Naive thymus-derived CD8-positive, alpha-beta T cell (primary cell): ENCODE measurements at regions not wholly inside any gene's neighbourhood (a gene's known extent, or its start where the extent isn't known, plus 50 kb on each side); places are given as distances from the start of the nearest gene placed in this dataset.

Experiments used
- ATAC-seq, 2 donors: fragments of 150-1000 bp; cut with Tn5 transposase in 1 of 2; sonication (Bioruptor Pico), chemical (Tn5 transposase) in 1 of 2; 1 replicate in 1 of 2; 2 replicates in 1 of 2; pipeline ENCODE4 v1.10.0; 2021; ENCODE audit warnings: mild to moderate bottlenecking in 2 of 2, moderate library complexity in 2 of 2
- POLR2A ChIA-PET: fragments of 350-600 bp; sonication (Branson Sonifier 250); formaldehyde crosslinking; loops from one replicate; lab custom pipeline; 2021; ENCODE audit warnings: antibody characterized with exemption; lab: Charles Lee
- DNase-seq, 10 donors: peaks; one replicate each; pipeline versions ENCODE4 v3.0.0 to v3.0.0-alpha.2; 2020 to 2022
- H3K27ac Mint-ChIP-seq, 10 donors: one replicate each; pipeline ENCODE4 v1.8.0; 2020 to 2022; ENCODE audit warnings: mild to moderate bottlenecking in 10 of 10, mixed read lengths in 10 of 10, moderate library complexity in 4 of 10, inconsistent platforms in 1 of 10
- H3K27me3 Mint-ChIP-seq, 5 donors: one replicate each; pipeline ENCODE4 v1.8.0; 2021 to 2022; ENCODE audit warnings: mixed read lengths in 5 of 5
- H3K36me3 Mint-ChIP-seq, 3 donors: one replicate each; pipeline ENCODE4 v1.8.0; 2020 to 2022; ENCODE audit warnings: mixed read lengths in 3 of 3, mild to moderate bottlenecking in 2 of 3, inconsistent platforms in 1 of 3
- H3K4me1 Mint-ChIP-seq, 4 donors: one replicate each; pipeline ENCODE4 v1.8.0; 2021 to 2022; ENCODE audit warnings: mixed read lengths in 4 of 4
- H3K4me3 Mint-ChIP-seq, 10 donors: one replicate each; pipeline ENCODE4 v1.8.0; 2020 to 2022; ENCODE audit warnings: mild to moderate bottlenecking in 10 of 10, mixed read lengths in 10 of 10, moderate library complexity in 6 of 10, inconsistent platforms in 1 of 10
- H3K9me3 Mint-ChIP-seq, 9 donors: one replicate each; pipeline ENCODE4 v1.8.0; 2020 to 2022; ENCODE audit warnings: mixed read lengths in 9 of 9, mild to moderate bottlenecking in 3 of 9, inconsistent platforms in 1 of 9, moderate library complexity in 1 of 9

DNA sequence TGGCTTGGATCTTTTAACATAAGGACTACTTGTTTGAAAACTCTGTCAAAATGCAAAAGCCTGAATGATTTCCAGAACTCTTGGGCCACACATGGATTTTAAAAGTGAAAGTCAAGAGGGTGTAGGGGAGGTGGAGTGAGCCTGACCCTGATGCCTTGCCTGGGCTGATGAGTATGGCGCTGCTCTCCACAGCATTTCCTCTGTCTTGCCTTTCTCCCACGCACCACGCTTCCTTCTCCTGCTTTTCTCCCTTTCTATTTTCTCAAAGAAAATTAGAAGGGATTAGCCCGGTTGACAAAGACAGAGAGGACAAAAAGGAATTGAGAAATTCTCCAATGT lies 207.0 kb upstream of the CCDC68 start:
- peaks cover 0 to 6% (median 3%) of the 10 kb centered on the region in 5 donors for H3K27me3 Mint-ChIP-seq
- no peak overlapping the region for H3K4me3 Mint-ChIP-seq
- no peak overlapping the region for H3K27ac Mint-ChIP-seq
- no peak for ATAC-seq
- no peaks in the 10 kb centered on the region for H3K36me3 Mint-ChIP-seq
- POLR2A ChIA-PET = no interaction called here
- peaks cover 0 to 20% (median 2%) of the 10 kb centered on the region in 9 donors for H3K9me3 Mint-ChIP-seq
- DNase-seq = no peak
- H3K4me1 Mint-ChIP-seq = no peaks in the 10 kb centered on the region

DNA sequence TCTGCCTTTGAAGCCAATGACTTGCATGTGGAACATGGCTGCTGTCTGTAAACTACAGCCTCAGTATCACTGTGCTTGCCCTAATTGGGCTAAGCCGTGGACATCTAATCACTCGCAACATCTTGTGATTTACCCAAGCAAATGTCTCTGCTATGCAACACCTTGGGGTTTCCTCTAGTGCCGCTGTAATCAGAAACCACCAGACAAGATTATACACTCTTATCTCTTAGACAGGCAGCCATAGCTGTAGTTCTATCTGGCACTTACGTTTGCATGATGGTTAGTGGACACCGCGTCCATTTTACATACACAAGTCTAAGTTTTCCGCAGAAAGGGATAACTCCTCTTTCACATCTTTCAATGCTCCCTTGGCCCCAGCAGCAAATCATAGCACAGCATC lies 204.3 kb upstream of the CCDC68 start:
- no peak for ATAC-seq
- Mint-ChIP-seq H3K36me3 (no peaks in the 10 kb centered on the region), H3K4me3 (no peak overlapping the region), H3K4me1 (no peaks in the 10 kb centered on the region), H3K9me3 (peaks cover 0 to 11% (median 1%) of the 10 kb centered on the region in 9 donors), H3K27ac (no peak overlapping the region), H3K27me3 (peaks cover 0 to 6% (median 3%) of the 10 kb centered on the region in 5 donors)
- POLR2A ChIA-PET = no interaction called here
- no peak for DNase-seq

DNA sequence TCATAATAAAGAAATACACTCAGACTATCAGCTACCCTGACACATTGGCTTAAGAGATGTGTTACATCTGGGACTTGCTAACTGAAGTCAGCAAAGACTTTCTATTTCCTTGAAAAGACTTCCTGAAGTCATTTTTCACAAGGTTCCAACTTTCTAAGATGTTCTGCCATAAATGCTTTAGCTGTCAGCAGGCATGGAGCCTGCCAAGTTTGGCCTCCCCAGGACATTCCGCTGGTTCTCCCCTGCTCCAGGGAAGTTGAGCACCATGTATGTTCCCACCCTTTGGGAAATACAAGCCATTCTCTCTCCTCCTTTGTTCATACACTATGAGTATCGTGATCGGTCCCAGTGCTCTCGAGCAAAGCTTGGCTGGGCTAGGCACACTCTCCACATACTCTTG lies 202.7 kb upstream of the CCDC68 start:
- POLR2A ChIA-PET = no interaction called here
- Mint-ChIP-seq H3K27me3 (peaks cover 0 to 4% (median 3%) of the 10 kb centered on the region in 5 donors), H3K9me3 (peaks cover 0 to 9% (median 1%) of the 10 kb centered on the region in 9 donors), H3K27ac (no peak overlapping the region), H3K4me1 (no peaks in the 10 kb centered on the region), H3K4me3 (no peak overlapping the region), H3K36me3 (no peaks in the 10 kb centered on the region)
- no peak for DNase-seq
- no peak for ATAC-seq

DNA sequence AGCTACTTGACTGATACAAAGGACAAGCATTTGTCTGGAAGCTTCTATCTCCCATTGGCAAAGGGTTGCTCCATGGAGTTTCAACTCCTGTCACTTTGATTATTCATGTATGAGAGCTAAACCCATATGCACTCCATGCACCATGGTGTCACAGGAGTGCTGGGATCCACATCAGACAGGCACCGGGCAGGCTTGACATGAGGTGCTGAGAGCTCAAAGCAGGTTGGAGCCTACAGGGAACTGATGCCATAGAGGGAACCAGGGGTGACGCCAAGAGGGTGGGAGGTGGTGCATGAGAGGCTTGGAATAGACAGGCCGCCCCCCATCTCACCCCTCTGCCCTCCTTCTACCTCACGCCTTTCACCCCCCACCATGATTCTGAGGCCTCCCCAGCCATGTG lies 199.8 kb upstream of the CCDC68 start:
- H3K4me1 Mint-ChIP-seq = no peaks in the 10 kb centered on the region
- peaks cover 0 to 10% (median 3%) of the 10 kb centered on the region in 5 donors for H3K27me3 Mint-ChIP-seq
- peaks cover 0 to 14% (median 1%) of the 10 kb centered on the region in 9 donors for H3K9me3 Mint-ChIP-seq
- H3K36me3 Mint-ChIP-seq = no peaks in the 10 kb centered on the region
- no peak for ATAC-seq
- POLR2A ChIA-PET = no interaction called here
- H3K4me3 Mint-ChIP-seq = no peak overlapping the region
- DNase-seq = no peak
- no peak overlapping the region for H3K27ac Mint-ChIP-seq

DNA sequence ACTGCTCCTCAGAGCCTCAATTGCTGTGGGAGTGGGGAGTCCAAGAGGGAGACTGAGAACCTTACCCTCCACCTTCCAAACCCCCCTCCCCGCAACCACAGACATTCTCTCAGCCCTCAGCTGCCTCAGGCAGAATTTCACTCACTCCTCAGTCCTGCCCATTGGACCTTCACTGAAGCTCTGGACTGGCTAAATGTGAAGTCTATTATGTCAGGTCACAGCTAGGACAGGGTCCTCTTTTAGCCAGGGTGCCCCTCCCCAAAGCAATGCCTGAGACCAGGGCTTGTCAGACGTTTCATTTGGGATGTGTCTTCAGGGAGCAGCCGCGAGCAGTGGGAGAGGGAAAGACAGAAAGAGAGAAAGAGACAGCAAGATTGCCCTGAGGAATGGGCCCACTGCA lies 199.3 kb upstream of the CCDC68 start:
- Mint-ChIP-seq H3K27ac (no peak overlapping the region), H3K27me3 (peaks cover 0 to 10% (median 4%) of the 10 kb centered on the region in 5 donors), H3K9me3 (peaks cover 0 to 14% (median 1%) of the 10 kb centered on the region in 9 donors), H3K36me3 (no peaks in the 10 kb centered on the region), H3K4me1 (no peaks in the 10 kb centered on the region), H3K4me3 (no peak overlapping the region)
- DNase-seq (no peak), ATAC-seq (no peak)
- POLR2A ChIA-PET = no interaction called here

DNA sequence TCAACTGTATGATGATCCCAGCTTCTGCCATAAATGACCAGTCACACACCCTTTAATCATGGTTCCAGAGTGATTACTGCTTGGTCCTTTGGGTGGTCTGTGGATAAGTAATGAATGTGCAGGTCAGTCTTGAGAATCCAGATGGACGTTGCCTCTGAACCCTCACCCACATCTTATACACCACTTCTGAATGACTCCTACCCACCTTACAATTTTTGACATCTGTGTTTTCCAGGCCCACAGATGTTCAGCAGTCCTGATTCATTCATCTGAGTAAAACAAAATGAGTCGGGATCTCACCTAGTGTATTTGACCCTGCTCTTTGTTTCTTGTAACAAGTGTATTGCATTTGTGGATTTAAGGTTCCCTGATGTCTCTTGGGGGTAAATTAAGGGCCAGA lies 194.1 kb upstream of the CCDC68 start:
- H3K36me3 Mint-ChIP-seq = no peaks in the 10 kb centered on the region
- peaks cover 5 to 24% (median 8%) of the 10 kb centered on the region in 5 donors for H3K27me3 Mint-ChIP-seq
- POLR2A ChIA-PET = no interaction called here
- no peaks in the 10 kb centered on the region for H3K4me1 Mint-ChIP-seq
- H3K27ac Mint-ChIP-seq = no peak overlapping the region
- ATAC-seq (no peak), DNase-seq (no peak)
- no peak overlapping the region for H3K4me3 Mint-ChIP-seq
- H3K9me3 Mint-ChIP-seq = peaks cover 0 to 6% (median 0%) of the 10 kb centered on the region in 9 donors

DNA sequence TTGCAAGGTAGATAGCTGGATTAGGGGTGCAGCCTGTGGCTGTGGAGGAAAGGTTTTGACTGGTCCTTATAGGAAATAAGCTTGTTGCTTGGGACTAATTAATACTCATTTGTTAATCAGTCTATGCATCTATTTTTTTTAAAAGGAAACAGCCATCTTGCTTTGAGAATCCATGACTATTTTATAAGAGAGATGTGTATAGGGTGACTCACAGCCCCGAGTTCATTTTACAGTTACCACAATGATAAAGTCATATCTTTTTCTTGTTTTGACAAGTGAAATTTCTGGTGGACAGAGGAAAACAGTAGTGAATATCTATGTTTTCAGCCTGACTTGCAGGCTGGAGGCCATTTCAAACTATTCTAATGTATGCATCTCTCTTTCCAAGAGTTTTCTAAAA lies 193.5 kb upstream of the CCDC68 start:
- H3K36me3 Mint-ChIP-seq = no peaks in the 10 kb centered on the region
- H3K27me3 Mint-ChIP-seq = peaks cover 5 to 24% (median 8%) of the 10 kb centered on the region in 5 donors
- H3K27ac Mint-ChIP-seq = no peak overlapping the region
- H3K4me1 Mint-ChIP-seq = no peaks in the 10 kb centered on the region
- DNase-seq = no peak
- peaks cover 0 to 5% (median 0%) of the 10 kb centered on the region in 9 donors for H3K9me3 Mint-ChIP-seq
- ATAC-seq = no peak
- POLR2A ChIA-PET = no interaction called here
- no peak overlapping the region for H3K4me3 Mint-ChIP-seq

DNA sequence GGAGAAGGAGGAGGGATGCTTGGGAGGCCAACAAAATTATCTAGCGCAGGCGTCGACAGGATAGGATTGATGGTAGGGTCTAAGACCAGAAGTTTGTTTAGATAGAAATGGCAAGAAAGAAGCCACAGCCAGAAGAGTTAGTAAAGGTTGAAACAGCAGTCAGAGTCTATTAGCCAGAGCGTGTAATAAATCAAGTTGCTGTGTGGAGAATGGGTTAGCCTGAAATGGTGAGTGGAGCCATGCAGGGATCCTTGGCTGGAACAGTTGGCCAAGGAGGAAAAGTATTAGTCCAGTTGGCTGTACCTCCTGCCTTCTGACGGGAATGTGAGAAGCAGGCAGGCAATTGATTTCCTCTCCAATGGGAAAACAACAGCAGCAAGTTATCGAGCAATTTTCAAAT lies 190.7 kb upstream of the CCDC68 start:
- peaks cover 5 to 33% (median 8%) of the 10 kb centered on the region in 5 donors for H3K27me3 Mint-ChIP-seq
- peaks cover 0 to 5% (median 0%) of the 10 kb centered on the region in 9 donors for H3K9me3 Mint-ChIP-seq
- no peak for DNase-seq
- H3K27ac Mint-ChIP-seq = no peak overlapping the region
- H3K36me3 Mint-ChIP-seq = no peaks in the 10 kb centered on the region
- no peak for ATAC-seq
- H3K4me3 Mint-ChIP-seq = no peak overlapping the region
- H3K4me1 Mint-ChIP-seq = no peaks in the 10 kb centered on the region
- POLR2A ChIA-PET = no interaction called here

DNA sequence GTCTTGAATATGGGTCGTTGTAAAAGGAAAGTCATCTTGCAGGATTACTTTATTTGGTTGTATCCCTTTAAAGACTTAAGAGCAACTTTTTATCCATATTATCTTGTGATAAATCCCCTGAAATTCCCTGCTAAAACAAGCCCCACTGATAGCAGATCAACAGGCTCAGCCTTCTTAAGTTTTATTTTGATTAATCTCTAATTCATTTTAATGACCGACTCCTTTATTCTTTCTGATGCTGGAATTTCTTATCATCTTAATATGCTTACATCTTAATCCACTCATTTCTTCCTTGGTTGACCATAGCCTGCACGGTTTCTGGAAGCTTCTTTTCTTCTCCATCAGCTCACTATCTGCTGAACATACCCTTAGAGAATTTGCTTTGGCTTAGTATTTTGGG lies 188.5 kb upstream of the CCDC68 start:
- DNase-seq (no peak), ATAC-seq (no peak)
- Mint-ChIP-seq H3K4me3 (no peak overlapping the region), H3K4me1 (no peaks in the 10 kb centered on the region), H3K27ac (no peak overlapping the region), H3K27me3 (peaks cover 3 to 30% (median 8%) of the 10 kb centered on the region in 5 donors), H3K36me3 (no peaks in the 10 kb centered on the region), H3K9me3 (peaks cover 0 to 6% (median 0%) of the 10 kb centered on the region in 9 donors)
- POLR2A ChIA-PET = no interaction called here

DNA sequence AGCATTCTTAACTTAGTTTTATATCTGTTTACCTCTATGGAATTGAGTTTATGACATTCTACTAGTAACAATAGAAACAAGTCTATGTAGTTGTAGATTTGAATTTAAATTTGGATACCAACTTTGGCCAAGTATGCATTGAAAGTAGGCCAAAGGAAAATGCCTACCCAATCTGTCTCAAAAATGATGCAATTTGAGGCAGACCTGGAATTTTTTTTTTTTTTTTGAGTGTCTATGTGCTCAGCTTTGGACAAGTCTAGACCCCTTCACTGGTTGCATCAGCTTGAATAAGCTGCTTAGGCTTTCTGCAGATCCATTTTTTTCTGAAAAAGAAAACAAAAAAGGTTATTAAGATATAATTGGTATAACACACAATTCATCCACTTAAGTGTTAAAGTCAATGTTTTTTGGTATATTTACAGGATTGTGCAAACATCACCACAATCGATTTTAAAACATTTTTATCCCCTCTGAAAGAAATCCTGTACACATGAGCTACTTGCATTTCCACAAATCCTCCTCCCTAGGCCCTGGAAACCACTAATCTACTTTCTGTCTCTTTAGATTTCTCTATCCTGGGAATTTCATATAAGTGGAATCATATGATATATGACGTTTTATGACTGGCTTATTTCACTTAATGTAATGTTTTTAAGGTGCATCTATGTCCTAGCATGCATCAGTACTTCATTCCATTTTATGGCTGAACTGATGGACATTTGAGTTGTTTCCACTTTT lies 185.1 kb upstream of the CCDC68 start:
- DNase-seq (no peak), ATAC-seq (no peak)
- POLR2A ChIA-PET = no interaction called here
- no peaks in the 10 kb centered on the region for H3K4me1 Mint-ChIP-seq
- H3K4me3 Mint-ChIP-seq = no peak overlapping the region
- H3K27me3 Mint-ChIP-seq = peaks cover 0 to 33% (median 4%) of the 10 kb centered on the region in 5 donors
- H3K36me3 Mint-ChIP-seq = no peaks in the 10 kb centered on the region
- peaks cover 0 to 6% (median 0%) of the 10 kb centered on the region in 9 donors for H3K9me3 Mint-ChIP-seq
- no peak overlapping the region for H3K27ac Mint-ChIP-seq

DNA sequence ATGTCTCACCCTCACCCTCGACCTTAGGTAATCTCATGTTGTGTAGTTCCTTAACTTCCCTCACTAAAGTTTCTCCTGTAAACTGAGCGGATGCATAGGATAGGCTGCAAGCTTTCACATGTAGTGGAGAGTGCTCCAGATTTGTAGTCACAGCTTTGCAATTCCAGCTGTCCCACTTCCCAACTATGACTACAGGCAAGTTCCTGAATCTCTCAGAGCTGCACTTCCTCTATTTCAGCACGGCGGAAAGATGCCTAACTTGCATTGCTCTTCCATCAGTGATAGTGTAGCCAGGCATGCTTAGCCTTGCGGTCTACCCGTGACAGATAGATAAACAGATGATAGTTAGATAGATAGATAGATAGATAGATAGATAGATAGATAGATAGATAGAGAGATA lies 183.1 kb upstream of the CCDC68 start:
- POLR2A ChIA-PET = no interaction called here
- peaks cover 0 to 28% (median 2%) of the 10 kb centered on the region in 5 donors for H3K27me3 Mint-ChIP-seq
- ATAC-seq (no peak), DNase-seq (no peak)
- H3K9me3 Mint-ChIP-seq = peaks cover 0 to 6% (median 0%) of the 10 kb centered on the region in 9 donors
- H3K27ac Mint-ChIP-seq = no peak overlapping the region
- no peaks in the 10 kb centered on the region for H3K4me1 Mint-ChIP-seq
- no peaks in the 10 kb centered on the region for H3K36me3 Mint-ChIP-seq
- H3K4me3 Mint-ChIP-seq = no peak overlapping the region

DNA sequence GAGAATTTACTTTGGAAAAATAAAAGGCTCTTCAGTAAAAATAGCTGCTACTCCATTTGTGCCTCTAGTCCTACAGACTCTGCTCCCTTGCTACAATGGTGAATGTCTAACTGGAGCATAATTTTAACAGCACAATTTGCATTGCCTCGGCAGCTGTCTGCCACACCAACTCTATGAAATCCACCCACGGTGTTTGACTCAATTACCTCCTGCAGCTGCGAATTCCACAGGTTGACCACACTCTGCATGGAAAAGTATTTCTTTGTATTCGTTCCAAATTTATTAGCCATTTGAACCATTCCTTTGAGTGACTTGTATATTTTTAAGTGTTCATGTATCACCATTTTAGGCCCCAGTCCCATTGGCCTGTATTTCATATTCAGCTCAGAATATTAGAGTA lies 182.1 kb upstream of the CCDC68 start:
- peaks cover 0 to 24% (median 2%) of the 10 kb centered on the region in 5 donors for H3K27me3 Mint-ChIP-seq
- DNase-seq (no peak), ATAC-seq (no peak)
- H3K9me3 Mint-ChIP-seq = peaks cover 0 to 6% (median 0%) of the 10 kb centered on the region in 9 donors
- H3K27ac Mint-ChIP-seq = no peak overlapping the region
- POLR2A ChIA-PET = no interaction called here
- H3K36me3 Mint-ChIP-seq = no peaks in the 10 kb centered on the region
- H3K4me1 Mint-ChIP-seq = no peaks in the 10 kb centered on the region
- no peak overlapping the region for H3K4me3 Mint-ChIP-seq

DNA sequence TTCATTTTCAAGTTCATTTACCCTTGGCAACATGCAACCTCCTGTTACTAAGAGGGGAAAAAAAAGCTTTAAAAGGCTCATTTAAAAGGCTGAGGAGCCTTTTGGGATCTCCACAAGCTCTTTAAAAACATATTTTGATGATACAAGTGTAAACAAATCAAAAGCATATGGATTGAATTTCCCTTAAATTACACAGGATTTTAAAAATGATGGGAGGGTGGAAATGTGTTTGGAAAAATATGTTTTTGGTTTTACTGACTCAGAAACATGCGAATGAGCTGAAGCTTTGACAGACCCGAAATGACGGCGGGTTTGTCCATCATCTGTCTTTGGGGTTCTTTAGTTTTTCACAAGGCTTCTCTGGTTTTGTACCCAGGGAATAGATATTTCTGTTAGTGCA lies 180.6 kb upstream of the CCDC68 start:
- Mint-ChIP-seq H3K27me3 (peaks cover 0 to 15% (median 2%) of the 10 kb centered on the region in 5 donors), H3K9me3 (peaks cover 0 to 5% (median 0%) of the 10 kb centered on the region in 9 donors), H3K36me3 (no peaks in the 10 kb centered on the region), H3K4me1 (no peaks in the 10 kb centered on the region), H3K27ac (no peak overlapping the region), H3K4me3 (no peak overlapping the region)
- POLR2A ChIA-PET = no interaction called here
- DNase-seq (no peak), ATAC-seq (no peak)

DNA sequence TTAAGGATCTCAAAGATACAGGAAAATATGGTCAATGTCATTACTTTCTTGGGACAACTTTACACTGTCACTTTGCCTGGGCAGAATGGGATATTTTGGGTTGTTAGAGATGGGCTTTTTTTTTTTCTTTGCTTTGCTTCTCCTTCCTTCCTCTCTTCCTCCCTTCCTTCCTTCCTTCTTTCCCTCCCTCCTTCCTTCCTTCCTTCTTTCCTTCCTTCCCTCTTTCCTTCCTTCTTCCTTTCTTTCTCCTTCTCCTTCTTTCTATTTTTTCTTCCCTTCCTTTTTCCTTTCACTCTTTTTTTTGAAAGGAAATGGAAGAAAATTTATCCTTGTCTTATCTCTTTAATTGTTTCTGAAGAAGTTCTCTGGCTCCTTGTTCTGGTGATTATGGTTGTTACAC lies 180.0 kb upstream of the CCDC68 start:
- Mint-ChIP-seq H3K9me3 (peaks cover 0 to 5% (median 0%) of the 10 kb centered on the region in 9 donors), H3K4me3 (no peak overlapping the region), H3K36me3 (no peaks in the 10 kb centered on the region), H3K4me1 (no peaks in the 10 kb centered on the region), H3K27me3 (peaks cover 0 to 15% (median 2%) of the 10 kb centered on the region in 5 donors), H3K27ac (no peak overlapping the region)
- no peak for DNase-seq
- ATAC-seq = no peak
- POLR2A ChIA-PET = no interaction called here
